ENCODE measurements at regions not wholly inside any gene's neighbourhood (a gene's known extent, or its start where the extent isn't known, plus 50 kb on each side); places are given as distances from the start of the nearest gene placed in this dataset.

GRCh38 chr9:13596383-13596970 lies 317.0 kb upstream of the MPDZ start:
- Histone ChIP-seq H3K27ac (ENCODE audit: control insufficient read depth, insufficient read depth, low read length) (no peak overlapping the region), H3K27me3 (ENCODE audit: control insufficient read depth, extremely low read depth, insufficient read depth, low read length) (no peaks in the 10 kb centered on the region), H3K79me2 (ENCODE audit: control insufficient read depth, insufficient read depth, low read length) (no peaks in the 10 kb centered on the region), H3K4me3 (ENCODE audit: control insufficient read depth in 2 of 3, extremely low read depth in 1 of 3, insufficient read depth in 2 of 3, low read depth in 1 of 3, low read length in 3 of 3) (no peak overlapping the region), H3K36me3 (ENCODE audit: control insufficient read depth in 2 of 2, extremely low read depth in 1 of 2, insufficient read depth in 2 of 2, low read length in 2 of 2) (no peaks in the 10 kb centered on the region), H3K9ac (ENCODE audit: control insufficient read depth, extremely low read depth, insufficient read depth, low read length) (no peak overlapping the region), H4K20me1 (ENCODE audit: control insufficient read depth, extremely low read depth, insufficient read depth, low read length) (no peaks in the 10 kb centered on the region), H3K9me1 (ENCODE audit: control insufficient read depth, extremely low read depth, insufficient read depth, low read length) (no peaks in the 10 kb centered on the region), H3K4me2 (ENCODE audit: control insufficient read depth, extremely low read depth, insufficient read depth, low read depth, low read length) (no peak overlapping the region), H3K4me1 (ENCODE audit: control insufficient read depth, extremely low read depth, insufficient read depth, low read length) (no peaks in the 10 kb centered on the region), H3K9me3 (ENCODE audit: control insufficient read depth, low read depth, low read length) (no peaks in the 10 kb centered on the region), H2AFZ (ENCODE audit: control insufficient read depth, low read length) (no peak overlapping the region)
- FAIRE-seq (no peak), DNase-seq (ENCODE audit: low read depth, low spot score) (no peak)
- dilution Hi-C loops (cut with MboI; ENCODE audit: extremely low pct_ligation_motif_present, low sequenced_read_pairs), result no loop called here
- TF ChIP-seq EZH2 (IDR thresholded peaks at IDR 0.05; ENCODE audit: low read length) (no peak), CTCF (optimal IDR thresholded peaks at IDR 0.05 in 1 of 3, IDR thresholded peaks at IDR 0.05 in 1 of 3, conservative IDR thresholded peaks at IDR 0.05 in 1 of 3; ENCODE audit: extremely low read depth in 1 of 3, insufficient read depth in 2 of 3, low read length in 3 of 3) (no peak)

GRCh38 chr9:13590996-13591395 lies 311.5 kb upstream of the MPDZ start:
- Histone ChIP-seq H3K27ac (ENCODE audit: control insufficient read depth, insufficient read depth, low read length) (no peak overlapping the region), H3K4me3 (ENCODE audit: control insufficient read depth in 2 of 3, extremely low read depth in 1 of 3, insufficient read depth in 2 of 3, low read depth in 1 of 3, low read length in 3 of 3) (no peak overlapping the region), H3K4me2 (ENCODE audit: control insufficient read depth, extremely low read depth, insufficient read depth, low read depth, low read length) (no peak overlapping the region), H4K20me1 (ENCODE audit: control insufficient read depth, extremely low read depth, insufficient read depth, low read length) (no peaks in the 10 kb centered on the region), H3K9ac (ENCODE audit: control insufficient read depth, extremely low read depth, insufficient read depth, low read length) (no peak overlapping the region), H3K9me1 (ENCODE audit: control insufficient read depth, extremely low read depth, insufficient read depth, low read length) (no peaks in the 10 kb centered on the region), H2AFZ (ENCODE audit: control insufficient read depth, low read length) (no peak overlapping the region), H3K27me3 (ENCODE audit: control insufficient read depth, extremely low read depth, insufficient read depth, low read length) (no peaks in the 10 kb centered on the region), H3K9me3 (ENCODE audit: control insufficient read depth, low read depth, low read length) (no peaks in the 10 kb centered on the region), H3K79me2 (ENCODE audit: control insufficient read depth, insufficient read depth, low read length) (no peaks in the 10 kb centered on the region), H3K36me3 (ENCODE audit: control insufficient read depth in 2 of 2, extremely low read depth in 1 of 2, insufficient read depth in 2 of 2, low read length in 2 of 2) (no peaks in the 10 kb centered on the region), H3K4me1 (ENCODE audit: control insufficient read depth, extremely low read depth, insufficient read depth, low read length) (no peaks in the 10 kb centered on the region)
- DNase-seq (ENCODE audit: low read depth, low spot score) (no peak), FAIRE-seq (no peak)
- dilution Hi-C loops (cut with MboI; ENCODE audit: extremely low pct_ligation_motif_present, low sequenced_read_pairs), result no loop called here
- no peak for TF ChIP-seq CTCF (optimal IDR thresholded peaks at IDR 0.05 in 1 of 3, IDR thresholded peaks at IDR 0.05 in 1 of 3, conservative IDR thresholded peaks at IDR 0.05 in 1 of 3; ENCODE audit: extremely low read depth in 1 of 3, insufficient read depth in 2 of 3, low read length in 3 of 3)
- TF ChIP-seq EZH2 (IDR thresholded peaks at IDR 0.05; ENCODE audit: low read length), result no peak

All from keratinocyte (primary cell).